PFSK-1 (cell line): ENCODE measurements at regions not wholly inside any gene's neighbourhood (a gene's known extent, or its start where the extent isn't known, plus 50 kb on each side); places are given as distances from the start of the nearest gene placed in this dataset.

Source experiments
- POLR2AphosphoS5 ChIP-seq: IDR thresholded peaks from 2 replicates; pipeline ENCODE4 v1.6.1; 2012; ENCODE audit warnings: low read depth, mild to moderate bottlenecking, control low read depth, low read length, moderate library complexity
- SIN3A ChIP-seq: IDR thresholded peaks from 2 replicates; pipeline ENCODE4 v1.6.1; 2012; ENCODE audit warnings: mild to moderate bottlenecking, low read length, moderate library complexity, borderline replicate concordance; ENCODE audit not compliant: insufficient read depth

GRCh38 chr14:97771340-97772045, 974.3 kb downstream of the VRK1 start:
- TF ChIP-seq SIN3A (no peak), POLR2AphosphoS5 (no peak)
